Astrocyte (in vitro differentiated cells and primary cell): ENCODE measurements at regions not wholly inside any gene's neighbourhood (a gene's known extent, or its start where the extent isn't known, plus 50 kb on each side); places are given as distances from the start of the nearest gene placed in this dataset.

Source experiments
- EZH2 ChIP-seq: IDR thresholded peaks from 2 replicates; pipeline ENCODE4 v1.6.1; 2012; ENCODE audit warnings: mild to moderate bottlenecking, low read length, inconsistent platforms; ENCODE audit not compliant: insufficient read depth
- TF ChIP-seq, protein P1 (sequence below): IDR thresholded peaks from 2 replicates; pipeline ENCODE4 v1.5.1; 2011; ENCODE audit warnings: low read depth, mild to moderate bottlenecking, inconsistent platforms, low read length, moderate library complexity; ENCODE audit not compliant: insufficient read depth

DNA sequence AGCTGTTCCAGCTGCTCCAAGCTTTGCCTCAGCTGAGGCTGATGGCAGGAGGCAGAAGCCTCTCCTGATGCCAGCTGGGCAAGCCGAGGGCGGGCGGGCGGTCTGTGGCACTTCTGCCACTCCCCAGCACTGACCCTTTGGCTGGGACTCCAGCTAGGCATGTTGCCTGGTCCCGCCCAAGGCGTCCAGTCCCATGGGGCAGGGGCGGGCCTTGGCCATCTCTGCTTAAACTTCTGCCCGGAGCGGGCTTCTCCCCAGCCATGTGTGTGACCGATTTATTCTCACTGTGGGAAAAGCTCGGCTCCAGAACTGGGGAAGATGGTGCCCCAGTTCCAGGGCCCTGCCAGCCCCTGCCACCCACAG is 349.1 kb downstream of the SEC14L1 start:
- TF ChIP-seq, protein P1, sequence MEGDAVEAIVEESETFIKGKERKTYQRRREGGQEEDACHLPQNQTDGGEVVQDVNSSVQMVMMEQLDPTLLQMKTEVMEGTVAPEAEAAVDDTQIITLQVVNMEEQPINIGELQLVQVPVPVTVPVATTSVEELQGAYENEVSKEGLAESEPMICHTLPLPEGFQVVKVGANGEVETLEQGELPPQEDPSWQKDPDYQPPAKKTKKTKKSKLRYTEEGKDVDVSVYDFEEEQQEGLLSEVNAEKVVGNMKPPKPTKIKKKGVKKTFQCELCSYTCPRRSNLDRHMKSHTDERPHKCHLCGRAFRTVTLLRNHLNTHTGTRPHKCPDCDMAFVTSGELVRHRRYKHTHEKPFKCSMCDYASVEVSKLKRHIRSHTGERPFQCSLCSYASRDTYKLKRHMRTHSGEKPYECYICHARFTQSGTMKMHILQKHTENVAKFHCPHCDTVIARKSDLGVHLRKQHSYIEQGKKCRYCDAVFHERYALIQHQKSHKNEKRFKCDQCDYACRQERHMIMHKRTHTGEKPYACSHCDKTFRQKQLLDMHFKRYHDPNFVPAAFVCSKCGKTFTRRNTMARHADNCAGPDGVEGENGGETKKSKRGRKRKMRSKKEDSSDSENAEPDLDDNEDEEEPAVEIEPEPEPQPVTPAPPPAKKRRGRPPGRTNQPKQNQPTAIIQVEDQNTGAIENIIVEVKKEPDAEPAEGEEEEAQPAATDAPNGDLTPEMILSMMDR: no peak
- TF ChIP-seq EZH2: no peak
